ENCODE measurements at regions not wholly inside any gene's neighbourhood (a gene's known extent, or its start where the extent isn't known, plus 50 kb on each side); places are given as distances from the start of the nearest gene placed in this dataset. TPM values are rescaled to one million over a fixed set of nuclear protein-coding genes. Genes with fewer than 3 reads are reported as not detected.

Small RNA genes in the stretch of these regions (small RNA-seq; reads per million reads assigned to genes)
- gene AC006065.2 (not detected), gene AC073913.2 (not detected), gene HSPE1P20 (not detected), gene RF00019 (not detected), gene RNU1-104P (not detected)

Measured in HT1080 (cell line).